ENCODE measurements at regions not wholly inside any gene's neighbourhood (a gene's known extent, or its start where the extent isn't known, plus 50 kb on each side); places are given as distances from the start of the nearest gene placed in this dataset.

DNA sequence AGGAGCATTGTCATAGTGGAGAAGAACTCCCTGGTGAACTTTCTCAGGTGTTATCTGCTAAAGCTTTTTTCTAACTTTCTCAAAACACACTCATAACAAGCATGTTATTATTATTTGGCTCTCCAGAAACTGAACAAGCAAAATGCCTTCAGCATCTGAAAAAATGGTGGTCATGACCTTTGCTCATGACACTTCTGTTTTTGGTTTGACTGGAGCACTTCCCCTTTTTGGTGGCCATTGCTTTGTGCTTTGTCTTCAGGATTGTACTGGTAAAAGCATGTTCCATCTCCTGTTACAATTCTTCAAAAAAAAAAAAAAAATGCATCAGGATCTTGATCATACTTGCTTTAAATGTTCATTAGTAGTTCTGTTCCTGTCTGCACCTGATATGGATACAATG is 1241.6 kb upstream of the USP15 start:
- TF ChIP-seq, protein P1, sequence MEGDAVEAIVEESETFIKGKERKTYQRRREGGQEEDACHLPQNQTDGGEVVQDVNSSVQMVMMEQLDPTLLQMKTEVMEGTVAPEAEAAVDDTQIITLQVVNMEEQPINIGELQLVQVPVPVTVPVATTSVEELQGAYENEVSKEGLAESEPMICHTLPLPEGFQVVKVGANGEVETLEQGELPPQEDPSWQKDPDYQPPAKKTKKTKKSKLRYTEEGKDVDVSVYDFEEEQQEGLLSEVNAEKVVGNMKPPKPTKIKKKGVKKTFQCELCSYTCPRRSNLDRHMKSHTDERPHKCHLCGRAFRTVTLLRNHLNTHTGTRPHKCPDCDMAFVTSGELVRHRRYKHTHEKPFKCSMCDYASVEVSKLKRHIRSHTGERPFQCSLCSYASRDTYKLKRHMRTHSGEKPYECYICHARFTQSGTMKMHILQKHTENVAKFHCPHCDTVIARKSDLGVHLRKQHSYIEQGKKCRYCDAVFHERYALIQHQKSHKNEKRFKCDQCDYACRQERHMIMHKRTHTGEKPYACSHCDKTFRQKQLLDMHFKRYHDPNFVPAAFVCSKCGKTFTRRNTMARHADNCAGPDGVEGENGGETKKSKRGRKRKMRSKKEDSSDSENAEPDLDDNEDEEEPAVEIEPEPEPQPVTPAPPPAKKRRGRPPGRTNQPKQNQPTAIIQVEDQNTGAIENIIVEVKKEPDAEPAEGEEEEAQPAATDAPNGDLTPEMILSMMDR (conservative IDR thresholded peaks at IDR 0.05): no peak
- TF ChIP-seq ZFX (IDR thresholded peaks at IDR 0.05): no peak
